IPS DF 6.9 (cell line): ENCODE measurements at regions not wholly inside any gene's neighbourhood (a gene's known extent, or its start where the extent isn't known, plus 50 kb on each side); places are given as distances from the start of the nearest gene placed in this dataset.

Experiments
- DNase-seq: peaks from one replicate; pipeline ENCODE4 v3.0.0-alpha.2; 2013; ENCODE audit warnings: low read depth, low spot score
- H3K27ac ChIP-seq: one replicate; pipeline ENCODE4 v1.5.1; 2013; ENCODE audit warnings: low read length, control low read depth
- H3K27me3 ChIP-seq: 2 replicates; pipeline ENCODE4 v1.6.1; 2013; ENCODE audit warnings: mild to moderate bottlenecking, low read length; ENCODE audit not compliant: control insufficient read depth, insufficient read depth
- H3K36me3 ChIP-seq: 2 replicates; pipeline ENCODE4 v1.6.1; 2013; ENCODE audit warnings: low read length; ENCODE audit not compliant: control insufficient read depth, insufficient read depth
- H3K4me1 ChIP-seq: 2 replicates; pipeline ENCODE4 v1.6.1; 2013; ENCODE audit warnings: low read length; ENCODE audit not compliant: control insufficient read depth, insufficient read depth
- H3K4me3 ChIP-seq: 2 replicates; pipeline ENCODE4 v1.5.1; 2013; ENCODE audit warnings: mild to moderate bottlenecking, low read length
- H3K9me3 ChIP-seq: 2 replicates; pipeline ENCODE4 v1.6.1; 2013; ENCODE audit warnings: low read length, inconsistent platforms; ENCODE audit not compliant: control insufficient read depth, insufficient read depth
- WGBS: extraction: QIAGEN DNeasy Blood & Tissue Kit; methylation state at CpG from one replicate; pipeline ENCODE4 v1.1.7; 2013; ENCODE audit warnings: mixed read lengths, missing lambda C conversion rate; ENCODE audit not compliant: insufficient read length, insufficient coverage; 5-methylcytosine and 5-hydroxymethylcytosine counted together

DNA sequence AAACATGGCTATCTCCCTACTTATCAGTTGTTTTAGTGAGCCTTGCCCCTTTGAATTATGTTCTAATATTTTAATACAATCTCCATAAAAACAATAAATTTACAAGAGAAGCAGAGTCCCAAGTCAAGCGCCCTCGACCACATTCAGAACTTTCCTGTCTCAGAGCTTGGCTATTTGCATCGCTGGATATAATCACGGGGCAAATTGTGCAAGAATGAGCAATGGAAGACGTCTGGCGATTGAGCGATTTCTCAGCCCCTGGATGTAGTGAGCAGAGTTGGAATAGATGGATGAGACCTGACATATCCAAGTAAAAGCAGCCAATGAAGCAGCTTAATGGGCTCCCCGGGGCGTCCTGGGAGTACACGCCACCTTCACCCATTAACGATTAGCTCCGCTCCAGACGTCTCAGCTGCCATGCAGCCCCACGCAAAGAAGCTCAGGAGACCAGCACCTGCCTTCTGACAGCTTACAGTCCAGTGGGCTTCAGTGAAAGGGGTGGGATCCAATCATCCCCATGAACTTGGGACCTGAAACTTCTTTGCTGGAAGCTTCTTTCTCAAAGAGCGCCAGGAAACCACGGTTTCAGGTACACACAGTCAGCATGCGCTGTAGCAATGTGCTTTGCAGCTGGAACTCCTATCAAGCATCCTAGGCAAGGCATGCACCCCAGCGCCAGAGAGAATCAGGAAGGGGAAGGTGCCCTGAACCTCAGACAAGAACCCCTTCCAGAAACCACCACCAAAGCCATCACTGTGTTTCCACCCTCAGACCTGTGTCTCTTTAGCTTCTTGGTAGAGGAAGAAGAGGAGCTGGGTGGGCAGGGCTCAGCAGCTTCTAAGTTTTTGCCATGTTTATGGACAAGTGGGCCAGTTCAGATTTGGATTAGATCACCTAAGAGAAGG lies 92.0 kb upstream of the IRX4 start:
- Histone ChIP-seq H3K4me1 (0 out of 2 replicates have a peak, but pooled peaks cover 2% of the 10 kb centered on the region), H3K27me3 (no peaks in the 10 kb centered on the region), H3K4me3 (no peak overlapping the region), H3K27ac (no peak overlapping the region), H3K36me3 (no peaks in the 10 kb centered on the region), H3K9me3 (no peaks in the 10 kb centered on the region)
- WGBS = no CpG with 5 or more reads among the region's 18 CpGs
- DNase-seq = no peak

DNA sequence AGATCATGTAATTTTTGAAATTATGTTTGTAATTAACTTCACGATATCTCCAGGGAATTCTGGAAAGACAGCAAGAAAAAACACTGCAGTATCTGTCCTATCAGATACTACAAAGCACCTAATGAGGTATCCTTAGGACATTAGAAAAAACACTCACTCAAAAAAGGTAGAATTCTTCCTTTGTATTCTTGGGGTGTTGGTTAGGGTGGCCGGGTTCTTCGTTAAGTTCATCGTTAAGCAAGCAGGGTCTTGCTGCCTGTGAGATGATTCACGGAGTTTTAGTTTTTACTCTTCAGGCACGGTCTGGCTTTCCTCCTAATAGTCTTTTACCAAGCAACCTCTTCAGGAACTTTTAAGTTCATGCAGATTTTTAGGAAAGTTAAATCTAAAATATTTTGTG lies 91.4 kb upstream of the IRX4 start:
- Histone ChIP-seq H3K27ac (no peak overlapping the region), H3K4me1 (0 out of 2 replicates have a peak, but pooled peaks cover 2% of the 10 kb centered on the region), H3K27me3 (no peaks in the 10 kb centered on the region), H3K36me3 (no peaks in the 10 kb centered on the region), H3K9me3 (no peaks in the 10 kb centered on the region), H3K4me3 (no peak overlapping the region)
- DNase-seq = no peak
- WGBS = no CpG with 5 or more reads among the region's 6 CpGs

DNA sequence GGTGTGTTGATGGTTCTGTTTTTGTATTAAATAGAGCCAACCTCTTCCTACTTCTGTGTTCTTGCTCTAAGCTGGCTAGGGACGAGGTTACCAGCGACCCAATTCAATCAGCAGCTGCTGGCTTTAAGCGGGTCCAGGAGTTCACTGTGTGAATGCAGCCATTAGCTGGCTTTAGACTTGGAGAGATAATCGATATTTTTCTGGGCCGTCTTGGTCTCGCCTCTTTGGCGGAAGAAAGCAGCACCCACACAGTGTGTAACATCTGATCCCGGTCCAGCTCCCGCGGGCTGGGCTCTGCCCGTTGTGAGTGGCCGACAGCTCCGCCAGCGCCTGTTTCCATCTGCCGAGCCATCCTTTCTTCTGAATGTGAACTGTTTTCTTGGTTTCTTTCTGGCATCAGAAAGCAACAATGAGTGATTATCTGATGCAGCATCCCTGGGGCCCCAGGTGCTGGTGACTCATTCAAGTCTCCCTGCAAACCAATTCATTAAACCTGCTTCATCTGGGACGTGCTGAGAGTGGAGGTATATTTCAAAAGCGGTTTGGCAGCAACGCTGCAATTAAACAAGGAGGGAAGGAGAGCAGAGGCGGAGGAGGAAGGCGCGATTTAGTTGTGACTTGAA lies 90.8 kb upstream of the IRX4 start:
- no peaks in the 10 kb centered on the region for H3K27me3 ChIP-seq
- H3K9me3 ChIP-seq = no peaks in the 10 kb centered on the region
- WGBS = no CpG with 5 or more reads among the region's 21 CpGs
- no peaks in the 10 kb centered on the region for H3K36me3 ChIP-seq
- no peak overlapping the region for H3K4me3 ChIP-seq
- H3K4me1 ChIP-seq = 0 out of 2 replicates have a peak, but pooled peaks cover 2% of the 10 kb centered on the region
- H3K27ac ChIP-seq = no peak overlapping the region
- no peak for DNase-seq

DNA sequence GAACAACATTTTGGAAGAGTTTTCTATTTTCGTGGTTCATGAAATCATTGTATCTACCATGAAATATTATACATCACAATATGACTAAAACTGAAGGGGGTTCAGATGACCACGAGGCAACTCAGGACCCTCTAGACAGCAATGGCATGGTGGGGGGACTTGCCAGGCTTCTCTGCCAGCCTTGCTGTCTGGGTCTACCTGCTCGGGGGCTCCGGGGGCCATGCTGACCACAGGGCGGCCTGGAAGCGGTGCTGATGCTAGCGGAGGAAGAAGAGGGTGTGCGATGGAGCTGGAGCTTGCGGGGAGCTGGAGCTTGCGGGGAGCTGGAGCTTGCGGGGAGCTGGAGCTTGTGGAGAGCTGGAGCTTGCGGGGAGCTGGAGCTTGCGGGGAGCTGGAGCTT lies 89.2 kb upstream of the IRX4 start:
- no CpG with 5 or more reads among the region's 13 CpGs for WGBS
- no peak for DNase-seq
- Histone ChIP-seq H3K36me3 (no peaks in the 10 kb centered on the region), H3K4me3 (no peak overlapping the region), H3K27me3 (no peaks in the 10 kb centered on the region), H3K4me1 (0 out of 2 replicates have a peak, but pooled peaks cover 2% of the 10 kb centered on the region), H3K9me3 (no peaks in the 10 kb centered on the region), H3K27ac (no peak overlapping the region)

DNA sequence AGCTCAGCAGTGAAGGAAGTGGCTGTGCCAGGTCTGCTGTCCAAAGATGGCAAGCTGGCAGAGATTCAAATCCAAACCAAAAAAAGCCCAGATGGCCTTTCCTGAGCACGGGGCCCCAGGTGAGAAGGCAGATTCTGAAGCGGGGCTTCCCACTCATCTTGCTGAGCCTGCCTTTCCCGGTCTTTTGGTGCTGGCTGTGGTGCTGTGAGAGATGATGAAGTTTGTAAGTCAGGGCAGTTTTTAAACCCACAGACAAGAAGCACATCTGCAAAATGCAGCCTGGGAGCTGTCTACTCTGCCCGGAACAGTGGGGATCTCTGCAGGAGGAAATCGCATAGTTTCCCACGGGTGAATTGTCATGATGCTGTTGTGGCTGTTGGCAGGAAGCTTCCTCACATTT lies 85.0 kb upstream of the IRX4 start:
- DNase-seq = no peak
- H3K27me3 ChIP-seq = no peaks in the 10 kb centered on the region
- no peak overlapping the region for H3K27ac ChIP-seq
- H3K9me3 ChIP-seq = no peaks in the 10 kb centered on the region
- WGBS = no CpG with 5 or more reads among the region's 6 CpGs
- H3K36me3 ChIP-seq = no peaks in the 10 kb centered on the region
- H3K4me3 ChIP-seq = no peak overlapping the region
- peaks cover 2% of the 10 kb centered on the region; the same call in 1 of the 2 replicates for H3K4me1 ChIP-seq

DNA sequence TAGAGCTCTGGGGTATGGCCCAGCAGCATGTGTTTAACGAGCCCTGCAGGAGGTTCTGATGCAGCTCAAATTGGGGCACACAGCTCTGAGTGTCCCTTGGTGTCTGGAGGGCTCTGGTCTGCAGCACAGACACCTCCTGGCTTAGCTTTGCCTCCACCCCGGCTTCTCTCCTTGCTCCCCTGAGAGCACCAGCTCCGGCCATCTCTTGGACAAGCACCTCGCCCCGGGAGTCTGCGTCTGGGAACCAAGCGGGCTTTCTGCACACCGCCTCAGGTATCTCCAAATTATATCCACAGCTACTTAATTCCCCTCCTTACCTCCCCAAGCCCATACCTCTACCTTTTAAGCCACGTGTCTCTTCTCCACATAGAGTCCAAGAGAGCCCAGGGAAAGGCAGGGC lies 83.7 kb upstream of the IRX4 start:
- Histone ChIP-seq H3K9me3 (no peaks in the 10 kb centered on the region), H3K4me3 (no peak overlapping the region), H3K27me3 (no peaks in the 10 kb centered on the region), H3K27ac (no peak overlapping the region), H3K36me3 (no peaks in the 10 kb centered on the region), H3K4me1 (peaks cover 2% of the 10 kb centered on the region; the same call in 1 of the 2 replicates)
- DNase-seq = no peak
- WGBS = no CpG with 5 or more reads among the region's 9 CpGs

DNA sequence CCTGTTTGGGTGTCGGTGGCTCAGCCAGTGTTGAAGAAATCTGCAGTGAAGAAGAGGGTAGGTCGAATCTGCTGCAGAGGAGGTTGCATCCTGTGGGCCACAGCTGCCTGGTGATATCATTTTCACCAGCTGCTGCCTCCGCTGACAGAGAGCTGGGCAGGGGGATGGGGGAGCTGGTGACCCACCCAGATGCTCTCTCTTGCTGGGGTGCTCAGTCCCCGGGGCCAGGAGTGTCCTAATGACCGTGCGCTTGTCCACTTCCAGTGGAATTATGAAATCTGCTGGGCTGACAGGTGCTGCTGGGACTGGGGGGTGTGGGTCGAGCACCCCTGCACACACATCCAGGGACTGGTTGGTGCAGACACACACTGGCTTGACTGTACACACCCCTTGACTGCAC lies 83.2 kb upstream of the IRX4 start:
- Histone ChIP-seq H3K4me3 (no peak overlapping the region), H3K27me3 (no peaks in the 10 kb centered on the region), H3K4me1 (peaks cover 2% of the 10 kb centered on the region; the same call in 1 of the 2 replicates), H3K27ac (no peak overlapping the region), H3K9me3 (no peaks in the 10 kb centered on the region), H3K36me3 (no peaks in the 10 kb centered on the region)
- DNase-seq = no peak
- no CpG with 5 or more reads among the region's 7 CpGs for WGBS

DNA sequence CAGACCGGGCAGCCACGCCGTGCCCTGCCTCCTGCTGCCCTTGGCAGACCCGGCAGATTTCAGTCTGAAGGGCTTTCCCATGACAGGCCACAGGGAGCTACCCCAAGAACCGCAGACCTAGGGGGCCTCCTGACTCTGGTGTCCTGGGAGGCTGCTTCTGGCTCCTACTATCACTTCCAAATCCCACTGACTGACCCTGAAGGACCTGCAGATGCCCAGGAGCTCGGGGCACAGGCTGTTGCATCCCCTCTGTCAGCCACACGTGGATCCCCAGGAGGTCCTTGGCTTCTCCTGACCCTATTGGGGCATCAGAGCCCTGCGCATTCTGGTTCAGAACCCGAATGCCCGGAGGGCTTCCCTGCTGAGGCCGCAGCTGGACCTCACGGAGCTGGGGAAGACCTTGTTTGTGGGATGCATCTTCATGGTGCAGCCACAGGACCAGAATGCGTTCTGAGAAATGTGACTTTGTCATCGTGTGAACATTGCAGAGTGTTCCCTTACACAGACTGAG lies 81.3 kb upstream of the IRX4 start:
- H3K27ac ChIP-seq = no peak overlapping the region
- H3K27me3 ChIP-seq = no peaks in the 10 kb centered on the region
- H3K36me3 ChIP-seq = no peaks in the 10 kb centered on the region
- no peak overlapping the region for H3K4me3 ChIP-seq
- WGBS = no CpG with 5 or more reads among the region's 14 CpGs
- H3K9me3 ChIP-seq = no peaks in the 10 kb centered on the region
- H3K4me1 ChIP-seq = peaks cover 2% of the 10 kb centered on the region; the same call in 1 of the 2 replicates
- no peak for DNase-seq

DNA sequence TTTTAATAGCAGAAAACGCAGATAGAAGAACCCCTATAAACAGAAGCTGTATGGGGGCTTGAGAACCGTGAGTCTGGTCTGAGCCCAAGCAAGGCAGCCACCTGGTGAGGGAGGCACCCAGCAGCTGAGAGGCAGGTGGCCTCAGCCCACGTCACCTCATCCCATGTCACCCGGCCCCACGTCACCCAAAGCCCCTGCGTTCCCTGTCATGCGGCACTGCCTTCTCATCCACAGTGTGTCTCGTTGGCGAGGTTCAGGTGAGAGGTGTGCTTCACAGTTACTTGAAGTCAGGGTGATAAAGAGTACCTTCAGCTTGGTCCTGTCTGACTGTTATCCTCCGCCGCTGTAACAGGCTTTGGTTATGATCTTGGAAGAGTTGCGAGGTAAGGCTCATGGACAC lies 80.6 kb upstream of the IRX4 start:
- no CpG with 5 or more reads among the region's 12 CpGs for WGBS
- H3K36me3 ChIP-seq = no peaks in the 10 kb centered on the region
- no peaks in the 10 kb centered on the region for H3K27me3 ChIP-seq
- H3K27ac ChIP-seq = no peak overlapping the region
- DNase-seq = no peak
- peaks cover 2% of the 10 kb centered on the region; the same call in 1 of the 2 replicates for H3K4me1 ChIP-seq
- H3K4me3 ChIP-seq = no peak overlapping the region
- no peaks in the 10 kb centered on the region for H3K9me3 ChIP-seq

DNA sequence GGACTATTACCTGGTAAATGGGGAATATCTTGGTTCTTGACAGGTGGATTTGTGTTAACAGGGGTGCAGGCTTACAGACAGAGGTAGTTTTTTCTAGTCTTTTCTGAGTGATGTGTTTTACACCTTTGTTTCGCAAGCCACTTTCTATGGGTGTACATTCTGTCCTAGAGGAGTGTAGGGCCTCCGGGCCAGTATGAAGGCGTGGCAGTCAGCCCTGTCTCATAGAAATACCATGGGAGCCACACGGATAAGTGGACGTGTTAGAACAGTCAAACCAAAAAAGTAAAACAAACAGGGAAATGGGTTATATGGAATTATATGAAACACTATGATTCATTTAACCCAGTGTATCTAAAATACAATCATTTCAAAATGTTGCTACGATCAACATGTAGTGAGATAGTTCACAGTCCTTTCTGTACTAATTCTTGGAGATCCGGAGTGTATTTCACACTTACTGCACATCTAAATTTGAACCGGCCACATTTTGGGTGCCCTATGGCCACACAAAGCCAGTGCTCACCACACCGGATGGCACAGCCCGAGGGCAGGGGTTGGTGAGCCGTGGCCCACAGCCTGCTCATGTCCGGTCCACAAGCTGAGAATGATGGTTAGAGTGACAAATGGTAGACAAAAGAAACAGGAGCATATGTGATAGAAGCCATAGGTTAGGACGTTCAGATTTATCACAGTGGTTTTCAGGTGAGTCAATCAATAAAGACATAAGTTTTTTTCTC lies 80.1 kb upstream of the IRX4 start:
- no CpG with 5 or more reads among the region's 13 CpGs for whole genome bisulfite sequencing
- H3K27me3 ChIP-seq = no peaks in the 10 kb centered on the region
- no peaks in the 10 kb centered on the region for H3K9me3 ChIP-seq
- DNase-seq = no peak
- no peaks in the 10 kb centered on the region for H3K36me3 ChIP-seq
- no peak overlapping the region for H3K27ac ChIP-seq
- H3K4me1 ChIP-seq = peaks cover 2% of the 10 kb centered on the region; the same call in 1 of the 2 replicates
- H3K4me3 ChIP-seq = no peak overlapping the region
